SK-N-SH (cell line): ENCODE measurements at regions not wholly inside any gene's neighbourhood (a gene's known extent, or its start where the extent isn't known, plus 50 kb on each side); places are given as distances from the start of the nearest gene placed in this dataset.

Source experiments
- CTCF ChIA-PET: fragments of 300-600, 350-600 bp; formaldehyde crosslinking; extraction: SDS; loops from one replicate; lab custom pipeline; 2021; lab: Yijun Ruan, JAX
- POLR2A ChIA-PET: fragments of 350-600 bp; sonication (Branson Sonifier 250); formaldehyde crosslinking; extraction: SDS; loops from one replicate; lab custom pipeline; 2020; ENCODE audit warnings: antibody characterized with exemption, inconsistent platforms; lab: Yijun Ruan, JAX
- DNase-seq: peaks from one replicate; pipeline ENCODE4 v3.0.0; 2012
- H2AFZ ChIP-seq: fragments of 200-600 bp; sonication (generic); 2 replicates; pipeline ENCODE4 v1.8.1; 2016; ENCODE audit warnings: antibody characterized with exemption, mild to moderate bottlenecking, low read depth
- H3F3A ChIP-seq: fragments of 200-600 bp; sonication (generic); replicated peaks from 2 replicates; pipeline ENCODE3; 2016; ENCODE audit warnings: antibody characterized with exemption, mild to moderate bottlenecking; ENCODE audit not compliant: insufficient read depth
- H3K27ac ChIP-seq, 2 experiments: fragments of 200-500 bp in 1 of 2; fragments of 200-600 bp in 1 of 2; sonication (Bioruptor generic) in 1 of 2; sonication (generic), shearing (Covaris generic) in 1 of 2; 2 replicates each; pipeline versions ENCODE4 v1.5.1 to v1.6.1; 2014 to 2016; ENCODE audit warnings: low read depth in 2 of 2, inconsistent platforms in 1 of 2, low read length in 1 of 2, mild to moderate bottlenecking in 1 of 2, mixed read lengths in 1 of 2
- H3K27me3 ChIP-seq: fragments of 200-600 bp; sonication (generic), shearing (Covaris generic); 2 replicates; pipeline ENCODE4 v1.6.1; 2016; ENCODE audit warnings: mixed run types; ENCODE audit not compliant: insufficient read depth
- H3K36me3 ChIP-seq, 2 experiments: fragments of 200-500 bp in 1 of 2; fragments of 200-600 bp in 1 of 2; sonication (Bioruptor generic) in 1 of 2; sonication (generic) in 1 of 2; replicated peaks in 1 of 2; 2 replicates each; pipeline versions ENCODE3 to v1.5.1; 2014 to 2016; ENCODE audit warnings: low read length in 1 of 2, mild to moderate bottlenecking in 1 of 2; ENCODE audit not compliant: insufficient read depth in 2 of 2, control insufficient read depth in 1 of 2
- H3K4me1 ChIP-seq, 2 experiments: fragments of 200-500 bp in 1 of 2; fragments of 200-600 bp in 1 of 2; sonication (Bioruptor generic) in 1 of 2; sonication (generic), shearing (Covaris generic) in 1 of 2; 2 replicates each; pipeline versions ENCODE4 v1.5.1 to v1.6.1; 2014 to 2016; ENCODE audit warnings: low read depth in 1 of 2, low read length in 1 of 2, mixed run types in 1 of 2; ENCODE audit not compliant: insufficient read depth in 2 of 2, control insufficient read depth in 1 of 2
- H3K4me2 ChIP-seq: fragments of 200-600 bp; sonication (generic), shearing (Covaris generic); 2 replicates; pipeline ENCODE4 v1.6.1; 2017; ENCODE audit warnings: mixed run types
- H3K4me3 ChIP-seq, 2 experiments: fragments of 200-500 bp in 1 of 2; fragments of 200-600 bp in 1 of 2; sonication (Bioruptor generic) in 1 of 2; sonication (generic), shearing (Covaris generic) in 1 of 2; 2 replicates each; pipeline versions ENCODE4 v1.5.1 to v1.8.1; 2014 to 2016; ENCODE audit warnings: low read depth in 2 of 2, inconsistent platforms in 1 of 2, low read length in 1 of 2, mild to moderate bottlenecking in 1 of 2, mixed read lengths in 1 of 2, moderate library complexity in 1 of 2
- H3K79me2 ChIP-seq: fragments of 200-600 bp; sonication (generic); 2 replicates; pipeline ENCODE4 v1.8.1; 2017; ENCODE audit warnings: mild to moderate bottlenecking; ENCODE audit not compliant: insufficient read depth
- H3K9ac ChIP-seq: fragments of 200-600 bp; sonication (generic); 2 replicates; pipeline ENCODE4 v1.6.1; 2017; ENCODE audit warnings: mixed run types
- H3K9me2 ChIP-seq: fragments of 200-600 bp; sonication (generic); 2 replicates; pipeline ENCODE4 v1.6.1; 2017; ENCODE audit warnings: mixed run types
- H3K9me3 ChIP-seq: fragments of 200-600 bp; sonication (generic); 2 replicates; pipeline ENCODE4 v1.6.1; 2017; ENCODE audit warnings: mixed run types, mild to moderate bottlenecking, moderate library complexity
- H4K20me1 ChIP-seq: fragments of 200-600 bp; sonication (generic); 2 replicates; pipeline ENCODE4 v1.6.1; 2017; ENCODE audit warnings: mild to moderate bottlenecking, mixed run types; ENCODE audit not compliant: insufficient read depth
- CHD2 ChIP-seq: fragments of 150-350 bp; IDR thresholded peaks from 2 replicates; pipeline ENCODE4 v1.6.1; 2018; ENCODE audit warnings: low read length; ENCODE audit not compliant: partially characterized antibody
- EP300 ChIP-seq, 2 experiments: IDR thresholded peaks; 2 replicates each; pipeline versions ENCODE4 v1.4.0 to v1.6.1; 2012; ENCODE audit warnings: borderline replicate concordance in 1 of 2, low read depth in 1 of 2, low read length in 1 of 2
- EZH2phosphoT487 ChIP-seq: fragments of 200-600 bp; sonication (generic); IDR thresholded peaks from 2 replicates; pipeline ENCODE4 v1.6.1; 2017; ENCODE audit warnings: low read depth, mixed run types, mild to moderate bottlenecking, antibody characterized with exemption, moderate library complexity, borderline replicate concordance
- FOSL2 ChIP-seq: IDR thresholded peaks from 2 replicates; pipeline ENCODE4 v1.4.0; 2012; ENCODE audit warnings: low read depth, mild to moderate bottlenecking, moderate library complexity, borderline replicate concordance
- FOXJ3 ChIP-seq: sonication (generic); formaldehyde crosslinking; IDR thresholded peaks from 2 replicates; pipeline ENCODE4 v1.5.1; 2020; ENCODE audit warnings: mild to moderate bottlenecking, missing genetic modification reagents
- GABPA ChIP-seq: IDR thresholded peaks from 2 replicates; pipeline ENCODE4 v1.4.0; 2012; ENCODE audit warnings: low read depth, mild to moderate bottlenecking
- IRF3 ChIP-seq: fragments of 150-350 bp; IDR thresholded peaks from 2 replicates; pipeline ENCODE4 v1.6.1; 2016; ENCODE audit warnings: mild to moderate bottlenecking, low read depth, low read length
- JUND ChIP-seq: IDR thresholded peaks from 2 replicates; pipeline ENCODE4 v1.4.0; 2012
- MAX ChIP-seq: IDR thresholded peaks from 2 replicates; pipeline ENCODE4 v1.4.0; 2012; ENCODE audit warnings: low read depth
- MXI1 ChIP-seq: IDR thresholded peaks from 2 replicates; pipeline ENCODE4 v1.6.1; 2012; ENCODE audit warnings: mild to moderate bottlenecking, low read depth, low read length, improper control_type of control experiment
- NRF1 ChIP-seq: IDR thresholded peaks from 2 replicates; pipeline ENCODE4 v1.6.1; 2012; ENCODE audit warnings: low read depth, mild to moderate bottlenecking, low read length
- POLR2AphosphoS5 ChIP-seq: IDR thresholded peaks from 2 replicates; pipeline ENCODE4 v1.6.1; 2012; ENCODE audit warnings: low read depth, low read length
- RFX5 ChIP-seq: IDR thresholded peaks from 2 replicates; pipeline ENCODE4 v1.6.1; 2012; ENCODE audit warnings: mild to moderate bottlenecking, improper control_type of control experiment, low read length
- RXRA ChIP-seq: IDR thresholded peaks from 2 replicates; pipeline ENCODE4 v1.4.0; 2012; ENCODE audit warnings: low read depth, mild to moderate bottlenecking, borderline replicate concordance
- SIN3A ChIP-seq: IDR thresholded peaks from 2 replicates; pipeline ENCODE4 v1.6.1; 2012; ENCODE audit warnings: low read depth, mild to moderate bottlenecking, low read length, moderate library complexity, borderline replicate concordance
- TCF12 ChIP-seq: IDR thresholded peaks from 2 replicates; pipeline ENCODE4 v1.4.0; 2012
- TEAD4 ChIP-seq: IDR thresholded peaks from 2 replicates; pipeline ENCODE4 v1.4.0; 2012; ENCODE audit warnings: mild to moderate bottlenecking, borderline replicate concordance; ENCODE audit not compliant: insufficient read depth
- USF1 ChIP-seq: IDR thresholded peaks from 2 replicates; pipeline ENCODE4 v1.4.0; 2012; ENCODE audit warnings: low read depth, borderline replicate concordance
- YY1 ChIP-seq: IDR thresholded peaks from 2 replicates; pipeline ENCODE4 v1.4.0; 2012; ENCODE audit warnings: low read depth, mild to moderate bottlenecking
- WGBS: methylation state at CpG from one replicate; pipeline ENCODE4 v1.1.6; 2017; ENCODE audit warnings: low lambda C conversion rate; 5-methylcytosine and 5-hydroxymethylcytosine counted together
- TF ChIP-seq, protein P1 (sequence below): fragments of 150-350 bp; IDR thresholded peaks from 2 replicates; pipeline ENCODE4 v1.6.1; 2017; ENCODE audit warnings: antibody characterized with exemption, low read length, low read depth, borderline replicate concordance
- TF ChIP-seq, protein P2 (sequence below): fragments of 200-600 bp; sonication (generic); IDR thresholded peaks from 2 replicates; pipeline ENCODE4 v1.6.1; 2017; ENCODE audit warnings: antibody characterized with exemption, mild to moderate bottlenecking, moderate library complexity

DNA sequence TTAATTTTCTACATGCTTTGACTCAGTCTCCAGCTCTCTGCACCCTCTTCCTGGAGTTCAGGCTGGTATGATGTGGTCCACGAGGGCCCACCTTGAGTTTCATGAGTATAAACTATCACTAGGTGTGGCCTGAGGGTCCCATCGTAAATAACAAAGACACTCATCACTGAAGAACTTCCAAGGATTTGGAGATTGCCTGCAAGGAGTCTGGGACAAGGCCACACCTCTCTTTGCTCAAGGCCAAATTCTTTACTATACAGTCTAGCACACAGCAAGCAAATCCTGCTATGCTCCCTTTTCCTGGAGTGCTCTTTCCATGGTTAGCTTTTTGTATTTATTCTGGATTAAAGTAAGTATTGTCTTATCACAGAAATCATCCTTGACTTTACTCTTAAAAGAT, 271.9 kb downstream of the SLC16A7 start:
- no peaks in the 10 kb centered on the region for H3K27me3 ChIP-seq
- no peak for DNase-seq
- CTCF ChIA-PET: no interaction called here
- H3K27ac ChIP-seq: no peak overlapping the region
- H3K36me3 ChIP-seq: no peaks in the 10 kb centered on the region
- H3K9me3 ChIP-seq: no peaks in the 10 kb centered on the region
- H3K79me2 ChIP-seq: no peaks in the 10 kb centered on the region
- TF ChIP-seq RFX5 (no peak), TEAD4 (no peak), MXI1 (no peak), EP300 (IDR thresholded peaks at IDR 0.05; ENCODE audit: borderline replicate concordance in 1 of 2, low read depth in 1 of 2, low read length in 1 of 2) (no peak), GABPA (no peak), CHD2 (no peak), POLR2AphosphoS5 (no peak), YY1 (no peak), JUND (no peak), NRF1 (no peak), IRF3 (no peak), MAX (no peak)
- TF ChIP-seq, protein P1, sequence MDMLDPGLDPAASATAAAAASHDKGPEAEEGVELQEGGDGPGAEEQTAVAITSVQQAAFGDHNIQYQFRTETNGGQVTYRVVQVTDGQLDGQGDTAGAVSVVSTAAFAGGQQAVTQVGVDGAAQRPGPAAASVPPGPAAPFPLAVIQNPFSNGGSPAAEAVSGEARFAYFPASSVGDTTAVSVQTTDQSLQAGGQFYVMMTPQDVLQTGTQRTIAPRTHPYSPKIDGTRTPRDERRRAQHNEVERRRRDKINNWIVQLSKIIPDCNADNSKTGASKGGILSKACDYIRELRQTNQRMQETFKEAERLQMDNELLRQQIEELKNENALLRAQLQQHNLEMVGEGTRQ: no peak
- TF ChIP-seq, protein P2, sequence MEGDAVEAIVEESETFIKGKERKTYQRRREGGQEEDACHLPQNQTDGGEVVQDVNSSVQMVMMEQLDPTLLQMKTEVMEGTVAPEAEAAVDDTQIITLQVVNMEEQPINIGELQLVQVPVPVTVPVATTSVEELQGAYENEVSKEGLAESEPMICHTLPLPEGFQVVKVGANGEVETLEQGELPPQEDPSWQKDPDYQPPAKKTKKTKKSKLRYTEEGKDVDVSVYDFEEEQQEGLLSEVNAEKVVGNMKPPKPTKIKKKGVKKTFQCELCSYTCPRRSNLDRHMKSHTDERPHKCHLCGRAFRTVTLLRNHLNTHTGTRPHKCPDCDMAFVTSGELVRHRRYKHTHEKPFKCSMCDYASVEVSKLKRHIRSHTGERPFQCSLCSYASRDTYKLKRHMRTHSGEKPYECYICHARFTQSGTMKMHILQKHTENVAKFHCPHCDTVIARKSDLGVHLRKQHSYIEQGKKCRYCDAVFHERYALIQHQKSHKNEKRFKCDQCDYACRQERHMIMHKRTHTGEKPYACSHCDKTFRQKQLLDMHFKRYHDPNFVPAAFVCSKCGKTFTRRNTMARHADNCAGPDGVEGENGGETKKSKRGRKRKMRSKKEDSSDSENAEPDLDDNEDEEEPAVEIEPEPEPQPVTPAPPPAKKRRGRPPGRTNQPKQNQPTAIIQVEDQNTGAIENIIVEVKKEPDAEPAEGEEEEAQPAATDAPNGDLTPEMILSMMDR: no peak
- no peak overlapping the region for H2AFZ ChIP-seq
- H3K9me2 ChIP-seq: no peaks in the 10 kb centered on the region
- H3K4me3 ChIP-seq: no peak overlapping the region
- H3K4me2 ChIP-seq: no peak overlapping the region
- no peaks in the 10 kb centered on the region for H3K4me1 ChIP-seq
- H4K20me1 ChIP-seq: no peaks in the 10 kb centered on the region
- 4% methylated on average over 2 of the region's 2 CpGs for WGBS
- H3K9ac ChIP-seq: no peak overlapping the region
- H3F3A ChIP-seq: no peaks in the 10 kb centered on the region
- POLR2A ChIA-PET: no interaction called here

GRCh38 chr12:59871779-59872178, 275.9 kb downstream of the SLC16A7 start:
- Histone ChIP-seq H2AFZ (no peak overlapping the region), H3K27me3 (no peaks in the 10 kb centered on the region), H3K9ac (no peak overlapping the region), H3F3A (no peaks in the 10 kb centered on the region), H3K4me2 (no peak overlapping the region), H3K9me3 (no peaks in the 10 kb centered on the region), H3K4me1 (no peaks in the 10 kb centered on the region), H3K4me3 (no peak overlapping the region), H3K79me2 (no peaks in the 10 kb centered on the region), H3K36me3 (no peaks in the 10 kb centered on the region), H3K27ac (no peak overlapping the region), H3K9me2 (no peaks in the 10 kb centered on the region), H4K20me1 (no peaks in the 10 kb centered on the region)
- ChIA-PET CTCF (no interaction called here), POLR2A (no interaction called here)
- no peak for TF ChIP-seq NRF1
- no peak for TF ChIP-seq RFX5
- no peak for TF ChIP-seq SIN3A
- no peak for TF ChIP-seq EZH2phosphoT487
- no peak for TF ChIP-seq CHD2
- TF ChIP-seq FOSL2: no peak
- TF ChIP-seq TCF12: no peak
- no peak for TF ChIP-seq FOXJ3
- no peak for TF ChIP-seq USF1
- TF ChIP-seq YY1: no peak
- no peak for TF ChIP-seq RXRA
- DNase-seq: no peak
- WGBS: 0% methylated on average over 1 of the region's 2 CpGs
